CD8-positive, alpha-beta memory T cell (primary cell): ENCODE measurements at regions not wholly inside any gene's neighbourhood (a gene's known extent, or its start where the extent isn't known, plus 50 kb on each side); places are given as distances from the start of the nearest gene placed in this dataset.

ENCODE experiments used
- CTCF ChIA-PET: fragments of 350-600 bp; sonication (Branson Sonifier 250); formaldehyde crosslinking; loops from one replicate; lab custom pipeline; 2021; ENCODE audit warnings: antibody characterized with exemption; lab: Charles Lee
- POLR2A ChIA-PET: fragments of 350-600 bp; sonication (Branson Sonifier 250); formaldehyde crosslinking; loops from one replicate; lab custom pipeline; 2021; ENCODE audit warnings: antibody characterized with exemption; lab: Charles Lee
- DNase-seq, 5 donors: peaks; one replicate each; pipeline versions ENCODE4 v3.0.0 to v3.0.0-alpha.2; 2020 to 2022; ENCODE audit warnings: mixed read lengths in 1 of 5
- H3K27ac ChIP-seq: one replicate; pipeline ENCODE4 v1.7.0; 2013; ENCODE audit warnings: low read depth, mild to moderate bottlenecking, low read length, moderate library complexity
- H3K27me3 ChIP-seq: 2 replicates; pipeline ENCODE4 v1.7.0; 2013; ENCODE audit warnings: low read length, mild to moderate bottlenecking; ENCODE audit not compliant: insufficient read depth, poor library complexity, severe bottlenecking
- H3K36me3 ChIP-seq: 2 replicates; pipeline ENCODE4 v1.7.0; 2013; ENCODE audit warnings: mild to moderate bottlenecking, low read length, moderate library complexity; ENCODE audit not compliant: insufficient read depth
- H3K4me1 ChIP-seq: 2 replicates; pipeline ENCODE4 v1.7.0; 2013; ENCODE audit warnings: mild to moderate bottlenecking, low read length, moderate library complexity; ENCODE audit not compliant: insufficient read depth
- H3K4me3 ChIP-seq: 2 replicates; pipeline ENCODE4 v1.7.0; 2013; ENCODE audit warnings: mild to moderate bottlenecking, low read length
- H3K9me3 ChIP-seq: 2 replicates; pipeline ENCODE4 v1.7.0; 2013; ENCODE audit warnings: mild to moderate bottlenecking, low read length
- H3K27ac Mint-ChIP-seq, 8 donors: one replicate each; pipeline ENCODE4 v1.8.0; 2020 to 2021; ENCODE audit warnings: mixed read lengths in 8 of 8, mild to moderate bottlenecking in 6 of 8, inconsistent platforms in 3 of 8, moderate library complexity in 3 of 8
- H3K27me3 Mint-ChIP-seq, 2 donors: one replicate each; pipeline ENCODE4 v1.8.0; 2020 to 2021; ENCODE audit warnings: mixed read lengths in 2 of 2, mild to moderate bottlenecking in 1 of 2, moderate library complexity in 1 of 2
- H3K36me3 Mint-ChIP-seq, 3 donors: one replicate each; pipeline ENCODE4 v1.8.0; 2020 to 2021; ENCODE audit warnings: mixed read lengths in 3 of 3, inconsistent platforms in 1 of 3, mild to moderate bottlenecking in 1 of 3
- H3K4me1 Mint-ChIP-seq, 3 donors: one replicate each; pipeline ENCODE4 v1.8.0; 2020 to 2021; ENCODE audit warnings: mixed read lengths in 3 of 3, inconsistent platforms in 1 of 3, mild to moderate bottlenecking in 1 of 3
- H3K4me3 Mint-ChIP-seq, 7 donors: one replicate each; pipeline ENCODE4 v1.8.0; 2020 to 2021; ENCODE audit warnings: mixed read lengths in 7 of 7, mild to moderate bottlenecking in 6 of 7, moderate library complexity in 4 of 7, inconsistent platforms in 2 of 7
- H3K9me3 Mint-ChIP-seq, 5 donors: one replicate each; pipeline ENCODE4 v1.8.0; 2020 to 2022; ENCODE audit warnings: mixed read lengths in 5 of 5, mild to moderate bottlenecking in 3 of 5, moderate library complexity in 2 of 5, inconsistent platforms in 1 of 5

DNA sequence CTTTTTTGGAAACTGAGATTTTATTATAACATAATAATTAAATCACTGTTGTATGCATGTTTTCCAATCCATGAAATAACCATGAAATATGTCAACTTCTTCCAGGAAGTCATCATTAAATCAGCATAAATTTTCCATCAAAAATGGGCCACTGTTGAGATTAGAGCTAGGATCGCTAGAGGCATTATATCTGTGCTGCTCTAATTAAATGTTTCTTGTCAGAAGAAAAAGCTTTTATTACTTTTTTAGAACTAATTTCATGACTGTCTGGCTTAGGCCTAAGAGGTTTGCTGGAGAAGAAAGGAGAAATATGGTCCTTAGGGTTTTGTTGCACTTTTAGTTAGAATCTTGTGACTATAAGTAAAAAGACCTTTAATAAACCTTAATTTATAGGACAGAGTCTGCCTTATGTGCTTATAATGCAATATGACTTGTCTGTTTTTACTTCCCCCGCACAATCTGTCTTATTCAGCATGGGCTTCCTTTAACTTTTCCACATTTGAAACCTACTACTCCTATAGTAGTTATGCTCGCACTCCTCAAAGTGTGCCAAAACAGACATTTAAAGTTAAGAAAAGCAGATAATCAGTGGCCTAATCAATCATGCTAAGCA lies 363.4 kb upstream of the GCFC2 start:
- Histone ChIP-seq H3K27me3 (no peaks in the 10 kb centered on the region), H3K36me3 (no peaks in the 10 kb centered on the region), H3K9me3 (no peaks in the 10 kb centered on the region), H3K27ac (no peak overlapping the region), H3K4me1 (no peaks in the 10 kb centered on the region), H3K4me3 (no peak overlapping the region)
- H3K4me3 Mint-ChIP-seq, result no peak overlapping the region
- CTCF ChIA-PET, result no interaction called here
- no peaks in the 10 kb centered on the region for H3K27me3 Mint-ChIP-seq
- H3K36me3 Mint-ChIP-seq, result no peaks in the 10 kb centered on the region
- peaks cover 0 to 30% (median 6%) of the 10 kb centered on the region in 5 donors for H3K9me3 Mint-ChIP-seq
- no peak for DNase-seq
- POLR2A ChIA-PET, result no interaction called here
- no peaks in the 10 kb centered on the region for H3K4me1 Mint-ChIP-seq
- no peak overlapping the region for H3K27ac Mint-ChIP-seq

DNA sequence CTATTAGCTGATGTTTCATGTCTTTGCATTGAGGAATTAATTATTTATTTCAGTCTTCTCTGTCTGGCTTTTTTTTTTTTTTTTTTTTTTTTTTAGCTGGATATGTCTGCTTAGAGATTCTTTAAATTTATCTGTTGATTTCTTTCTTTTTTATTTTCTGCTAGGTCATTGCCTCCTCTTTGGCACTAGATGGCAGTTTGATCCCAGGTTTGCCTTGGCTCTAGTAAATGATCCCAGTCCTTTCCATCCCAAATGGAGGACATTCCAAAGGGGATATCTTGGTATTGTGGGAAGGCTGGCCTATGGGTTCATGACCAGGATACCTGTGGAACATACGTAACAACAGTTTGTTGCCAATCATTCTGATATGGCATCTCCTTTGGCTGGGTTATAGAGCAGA lies 339.5 kb upstream of the GCFC2 start:
- peaks cover 7 to 45% (median 9%) of the 10 kb centered on the region in 5 donors for H3K9me3 Mint-ChIP-seq
- Histone ChIP-seq H3K27ac (no peak overlapping the region), H3K4me3 (no peak overlapping the region), H3K27me3 (no peaks in the 10 kb centered on the region), H3K4me1 (no peaks in the 10 kb centered on the region), H3K9me3 (no peaks in the 10 kb centered on the region), H3K36me3 (no peaks in the 10 kb centered on the region)
- no peak overlapping the region for H3K4me3 Mint-ChIP-seq
- H3K27me3 Mint-ChIP-seq, result no peaks in the 10 kb centered on the region
- no peaks in the 10 kb centered on the region for H3K36me3 Mint-ChIP-seq
- POLR2A ChIA-PET, result no interaction called here
- H3K27ac Mint-ChIP-seq, result no peak overlapping the region
- H3K4me1 Mint-ChIP-seq, result no peaks in the 10 kb centered on the region
- CTCF ChIA-PET, result no interaction called here
- DNase-seq, result no peak

DNA sequence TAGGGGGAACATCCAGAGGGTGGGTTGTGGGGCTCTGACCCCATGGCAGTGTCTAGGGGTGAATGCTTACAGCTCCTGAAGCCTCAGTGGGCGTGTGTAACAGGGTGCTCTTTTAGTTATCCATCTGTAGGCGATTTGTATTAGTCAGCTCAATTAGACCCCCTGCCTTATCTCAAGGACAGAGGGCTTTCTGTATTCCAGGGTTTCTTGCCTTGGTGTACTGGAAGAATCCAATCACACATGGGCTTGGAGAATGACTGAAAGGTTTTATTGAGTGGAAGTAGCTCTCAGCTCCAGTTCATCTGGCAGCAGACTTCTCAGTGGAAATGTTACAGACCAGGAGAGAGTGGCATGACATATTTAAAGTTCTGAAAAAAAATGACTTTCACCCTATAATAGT lies 334.0 kb upstream of the GCFC2 start:
- no peak overlapping the region for H3K4me3 Mint-ChIP-seq
- ChIA-PET POLR2A (no interaction called here), CTCF (no interaction called here)
- no peaks in the 10 kb centered on the region for H3K9me3 ChIP-seq
- H3K27ac Mint-ChIP-seq, result no peak overlapping the region
- H3K4me3 ChIP-seq, result no peak overlapping the region
- no peak for DNase-seq
- peaks cover 3 to 31% (median 6%) of the 10 kb centered on the region in 5 donors for H3K9me3 Mint-ChIP-seq
- H3K27me3 ChIP-seq, result no peaks in the 10 kb centered on the region
- H3K36me3 ChIP-seq, result no peaks in the 10 kb centered on the region
- H3K27ac ChIP-seq, result no peak overlapping the region
- H3K4me1 Mint-ChIP-seq, result no peaks in the 10 kb centered on the region
- H3K4me1 ChIP-seq, result no peaks in the 10 kb centered on the region
- no peaks in the 10 kb centered on the region for H3K36me3 Mint-ChIP-seq
- no peaks in the 10 kb centered on the region for H3K27me3 Mint-ChIP-seq

DNA sequence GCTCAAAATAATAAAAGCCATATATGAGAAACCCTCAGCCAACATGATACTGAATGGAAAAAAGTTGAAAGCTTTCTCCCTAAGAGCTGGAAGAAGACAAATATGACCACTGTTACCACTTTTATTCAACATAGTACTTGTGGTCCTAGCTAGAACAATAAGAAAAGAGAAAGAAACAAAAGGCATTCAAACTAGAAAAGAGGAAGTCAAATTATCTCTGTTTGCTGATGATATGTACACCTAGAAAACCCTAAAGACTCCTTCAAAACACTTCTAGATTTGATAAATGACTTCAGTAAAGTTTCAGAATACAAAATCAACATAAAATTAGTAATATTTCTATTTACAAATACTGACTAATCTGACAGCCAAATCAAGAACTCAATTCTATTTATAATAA lies 328.8 kb upstream of the GCFC2 start:
- no peaks in the 10 kb centered on the region for H3K36me3 Mint-ChIP-seq
- H3K9me3 Mint-ChIP-seq, result peaks cover 4 to 16% (median 6%) of the 10 kb centered on the region in 5 donors
- Histone ChIP-seq H3K27ac (no peak overlapping the region), H3K4me3 (no peak overlapping the region), H3K36me3 (no peaks in the 10 kb centered on the region), H3K9me3 (no peaks in the 10 kb centered on the region), H3K27me3 (no peaks in the 10 kb centered on the region), H3K4me1 (no peaks in the 10 kb centered on the region)
- no peaks in the 10 kb centered on the region for H3K27me3 Mint-ChIP-seq
- ChIA-PET CTCF (no interaction called here), POLR2A (no interaction called here)
- no peak overlapping the region for H3K4me3 Mint-ChIP-seq
- no peak for DNase-seq
- H3K27ac Mint-ChIP-seq, result no peak overlapping the region
- H3K4me1 Mint-ChIP-seq, result no peaks in the 10 kb centered on the region

DNA sequence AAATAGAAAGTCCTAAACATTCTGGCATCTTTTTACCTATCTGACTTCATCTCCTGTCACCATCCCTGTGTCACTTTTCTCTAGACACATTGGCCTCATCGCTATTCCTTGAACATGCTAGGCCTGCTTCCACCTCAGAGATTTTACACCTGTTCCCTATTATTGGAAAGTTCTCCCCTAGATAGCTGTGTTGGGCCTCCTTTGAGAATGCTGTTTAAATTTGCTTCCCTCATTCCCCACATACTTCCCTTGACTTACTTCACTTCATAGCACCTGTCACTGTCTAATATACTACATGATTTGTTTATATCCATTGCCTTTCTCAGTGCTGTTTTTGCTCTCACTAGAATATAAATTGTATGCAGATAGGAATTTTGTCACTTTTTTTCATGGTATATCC lies 317.0 kb upstream of the GCFC2 start:
- peaks cover 7 to 30% (median 23%) of the 10 kb centered on the region in 5 donors for H3K9me3 Mint-ChIP-seq
- no peak overlapping the region for H3K27ac ChIP-seq
- CTCF ChIA-PET, result no interaction called here

DNA sequence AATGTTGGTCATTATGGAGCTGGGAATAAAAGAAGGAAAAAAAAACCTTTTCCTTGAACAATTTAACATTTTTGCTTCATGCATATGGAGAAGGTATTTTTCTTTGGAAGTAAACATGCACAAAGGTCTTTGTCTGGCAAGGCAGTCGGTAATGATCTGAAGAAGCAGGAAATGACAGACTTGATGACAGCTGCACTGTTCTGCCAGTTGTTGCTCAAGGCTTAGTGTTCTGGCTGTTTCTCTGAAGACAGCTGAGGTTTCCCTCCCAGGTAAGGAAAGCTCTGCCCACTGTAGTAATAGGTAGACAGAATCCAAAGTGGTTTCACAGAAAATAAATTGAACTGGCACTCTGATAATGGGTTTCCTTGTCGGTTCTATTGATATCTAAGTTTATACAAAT lies 308.4 kb upstream of the GCFC2 start:
- no peaks in the 10 kb centered on the region for H3K27me3 ChIP-seq
- H3K27ac ChIP-seq, result no peak overlapping the region
- H3K4me1 Mint-ChIP-seq, result no peaks in the 10 kb centered on the region
- peaks cover 0 to under 1% (median 0%) of the 10 kb centered on the region in 3 donors for H3K36me3 Mint-ChIP-seq
- DNase-seq, result no peak
- H3K9me3 Mint-ChIP-seq, result peaks cover 5 to 12% (median 9%) of the 10 kb centered on the region in 5 donors
- H3K4me1 ChIP-seq, result no peaks in the 10 kb centered on the region
- H3K4me3 ChIP-seq, result no peak overlapping the region
- H3K27me3 Mint-ChIP-seq, result no peaks in the 10 kb centered on the region
- no peak overlapping the region for H3K27ac Mint-ChIP-seq
- ChIA-PET CTCF (no interaction called here), POLR2A (no interaction called here)
- H3K36me3 ChIP-seq, result no peaks in the 10 kb centered on the region
- no peak overlapping the region for H3K4me3 Mint-ChIP-seq
- no peaks in the 10 kb centered on the region for H3K9me3 ChIP-seq

More for the DNA sequence above, 317.0 kb upstream of the GCFC2 start:
- Histone ChIP-seq H3K36me3 (no peaks in the 10 kb centered on the region), H3K9me3 (no peaks in the 10 kb centered on the region), H3K4me3 (no peak overlapping the region), H3K4me1 (no peaks in the 10 kb centered on the region), H3K27me3 (no peaks in the 10 kb centered on the region)
- H3K4me1 Mint-ChIP-seq, result no peaks in the 10 kb centered on the region
- peak overlapping the region in 1 of 8 donors; percentile 34 for H3K27ac Mint-ChIP-seq
- H3K27me3 Mint-ChIP-seq, result no peaks in the 10 kb centered on the region
- POLR2A ChIA-PET, result no interaction called here
- no peak for DNase-seq
- peaks cover 0 to 2% (median 0%) of the 10 kb centered on the region in 3 donors for H3K36me3 Mint-ChIP-seq
- H3K4me3 Mint-ChIP-seq, result no peak overlapping the region

DNA sequence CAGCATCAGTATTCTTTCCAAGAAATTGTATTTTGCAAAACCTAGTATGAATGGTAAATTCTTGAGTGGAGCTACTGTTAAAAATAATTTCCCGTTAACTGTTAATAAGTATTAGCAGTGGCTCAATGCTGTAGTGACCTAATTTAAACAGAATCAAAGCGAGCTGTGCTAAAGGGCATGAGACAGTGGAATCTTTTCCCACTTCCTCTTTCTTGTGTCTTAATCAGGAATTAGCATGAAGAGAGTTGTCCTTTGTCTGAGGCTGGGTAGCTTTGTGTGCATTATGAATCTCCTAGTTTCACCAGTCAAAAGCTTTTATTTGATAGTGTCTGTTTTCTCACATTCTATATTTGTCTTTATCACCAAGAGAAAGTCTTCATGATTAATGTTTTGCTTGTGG lies 298.8 kb upstream of the GCFC2 start:
- Mint-ChIP-seq H3K27ac (no peak overlapping the region), H3K36me3 (no peaks in the 10 kb centered on the region), H3K27me3 (no peaks in the 10 kb centered on the region), H3K9me3 (peaks cover 0 to 44% (median 5%) of the 10 kb centered on the region in 5 donors), H3K4me3 (no peak overlapping the region), H3K4me1 (no peaks in the 10 kb centered on the region)
- H3K4me1 ChIP-seq, result no peaks in the 10 kb centered on the region
- no peak overlapping the region for H3K4me3 ChIP-seq
- POLR2A ChIA-PET, result no interaction called here
- no peak overlapping the region for H3K27ac ChIP-seq
- CTCF ChIA-PET, result no interaction called here
- H3K9me3 ChIP-seq, result no peaks in the 10 kb centered on the region
- no peak for DNase-seq
- H3K27me3 ChIP-seq, result no peaks in the 10 kb centered on the region
- no peaks in the 10 kb centered on the region for H3K36me3 ChIP-seq

DNA sequence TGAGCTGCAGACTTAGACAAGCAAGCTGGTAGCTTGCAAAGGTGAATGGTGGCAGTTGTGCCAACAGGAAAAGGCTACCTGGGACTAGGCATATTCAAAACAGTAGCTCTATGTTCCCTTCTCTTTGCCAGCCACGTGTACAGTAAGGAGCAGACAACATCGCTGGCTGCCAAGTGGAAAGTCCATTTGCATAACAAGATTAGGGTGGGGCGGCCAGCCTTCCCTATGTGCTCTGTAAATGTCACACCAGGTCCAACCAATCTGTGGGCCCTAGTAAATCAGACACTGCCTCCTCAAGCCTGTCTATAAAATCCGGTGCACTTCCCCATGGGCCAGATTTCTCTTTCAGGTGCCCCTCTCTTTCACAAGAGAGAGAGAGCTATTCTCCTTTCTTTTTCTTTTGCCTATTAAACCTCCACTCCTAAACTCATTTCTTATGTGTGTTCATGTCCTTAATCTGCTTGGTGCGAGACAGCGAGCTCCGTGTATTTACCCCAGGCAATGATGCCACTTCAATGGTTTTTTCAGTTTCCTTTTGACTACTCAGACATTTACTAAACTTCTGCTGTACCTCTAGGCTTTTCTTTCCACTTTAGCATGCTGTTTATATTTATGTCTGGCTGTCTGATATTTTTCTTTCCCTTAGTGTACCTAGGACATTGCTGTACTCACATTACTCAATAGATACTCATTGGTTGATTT lies 297.4 kb upstream of the GCFC2 start:
- H3K4me1 Mint-ChIP-seq, result no peaks in the 10 kb centered on the region

More for the DNA sequence above, 297.4 kb upstream of the GCFC2 start:
- Mint-ChIP-seq H3K27me3 (no peaks in the 10 kb centered on the region), H3K9me3 (peaks cover 0 to 43% (median 5%) of the 10 kb centered on the region in 5 donors), H3K27ac (no peak overlapping the region), H3K36me3 (no peaks in the 10 kb centered on the region), H3K4me3 (no peak overlapping the region)
- Histone ChIP-seq H3K36me3 (no peaks in the 10 kb centered on the region), H3K4me3 (no peak overlapping the region), H3K27ac (no peak overlapping the region), H3K4me1 (no peaks in the 10 kb centered on the region), H3K9me3 (no peaks in the 10 kb centered on the region), H3K27me3 (no peaks in the 10 kb centered on the region)
- POLR2A ChIA-PET, result no interaction called here
- CTCF ChIA-PET, result no interaction called here
- no peak for DNase-seq
